Duodenal mucosa (tissue), 2 donors: ENCODE measurements at regions not wholly inside any gene's neighbourhood (a gene's known extent, or its start where the extent isn't known, plus 50 kb on each side); places are given as distances from the start of the nearest gene placed in this dataset.

ENCODE experiments used
- H3K27ac ChIP-seq: one replicate; pipeline ENCODE4 v1.7.0; 2013; ENCODE audit warnings: low read depth, low read length
- H3K27me3 ChIP-seq, 2 donors: one replicate each; pipeline ENCODE4 v1.7.0; 2013; ENCODE audit warnings: low read length in 2 of 2, control low read depth in 1 of 2; ENCODE audit not compliant: insufficient read depth in 2 of 2, control insufficient read depth in 1 of 2
- H3K36me3 ChIP-seq, 2 donors: one replicate each; pipeline ENCODE4 v1.7.0; 2013; ENCODE audit warnings: low read length in 2 of 2, control low read depth in 1 of 2; ENCODE audit not compliant: insufficient read depth in 2 of 2, control insufficient read depth in 1 of 2
- H3K4me1 ChIP-seq, 2 donors: one replicate each; pipeline ENCODE4 v1.7.0; 2013; ENCODE audit warnings: low read length in 2 of 2, control low read depth in 1 of 2; ENCODE audit not compliant: insufficient read depth in 2 of 2, control insufficient read depth in 1 of 2
- H3K4me3 ChIP-seq, 2 donors: one replicate each; pipeline ENCODE4 v1.7.0; 2013; ENCODE audit warnings: low read length in 2 of 2, low read depth in 1 of 2
- H3K9ac ChIP-seq, 2 donors: one replicate each; pipeline ENCODE4 v1.7.0; 2013; ENCODE audit warnings: low read length in 2 of 2, low read depth in 1 of 2
- H3K9me3 ChIP-seq, 2 donors: one replicate each; pipeline ENCODE4 v1.7.0; 2013; ENCODE audit warnings: low read length in 2 of 2, control low read depth in 1 of 2; ENCODE audit not compliant: control insufficient read depth in 1 of 2

GRCh38 chr6:6836609-6837406, 248.3 kb downstream of the LY86 start:
- H3K4me1 ChIP-seq: no peaks in the 10 kb centered on the region
- no peaks in the 10 kb centered on the region for H3K9me3 ChIP-seq
- H3K27me3 ChIP-seq: no peaks in the 10 kb centered on the region
- H3K36me3 ChIP-seq: no peaks in the 10 kb centered on the region
- H3K4me3 ChIP-seq: no peak overlapping the region
- H3K27ac ChIP-seq: no peak overlapping the region
- H3K9ac ChIP-seq: no peak overlapping the region

- H3K4me1 ChIP-seq: no peaks in the 10 kb centered on the region
- no peaks in the 10 kb centered on the region for H3K9me3 ChIP-seq
- no peak overlapping the region for H3K4me3 ChIP-seq
- no peak overlapping the region for H3K27ac ChIP-seq
- H3K36me3 ChIP-seq: no peaks in the 10 kb centered on the region
- H3K27me3 ChIP-seq: no peaks in the 10 kb centered on the region
- no peak overlapping the region for H3K9ac ChIP-seq
These were observed 249.1 kb downstream of the LY86 start for GRCh38 chr6:6837541-6838080.

GRCh38 chr6:6840831-6841291, 252.3 kb downstream of the LY86 start:
- Histone ChIP-seq H3K9ac (no peak overlapping the region), H3K4me3 (no peak overlapping the region), H3K36me3 (no peaks in the 10 kb centered on the region), H3K27ac (no peak overlapping the region), H3K4me1 (no peaks in the 10 kb centered on the region), H3K9me3 (peaks cover 0 to under 1% of the 10 kb centered on the region in 2 donors), H3K27me3 (no peaks in the 10 kb centered on the region)

- Histone ChIP-seq H3K36me3 (no peaks in the 10 kb centered on the region), H3K27ac (no peak overlapping the region), H3K27me3 (no peaks in the 10 kb centered on the region), H3K4me3 (no peak overlapping the region), H3K4me1 (no peaks in the 10 kb centered on the region), H3K9ac (no peak overlapping the region), H3K9me3 (peaks cover 0 to 2% of the 10 kb centered on the region in 2 donors)
These were observed 253.1 kb downstream of the LY86 start for GRCh38 chr6:6841571-6841970.

- Histone ChIP-seq H3K27ac (no peak overlapping the region), H3K27me3 (no peaks in the 10 kb centered on the region), H3K9me3 (peaks cover 0 to 2% of the 10 kb centered on the region in 2 donors), H3K9ac (no peak overlapping the region), H3K4me1 (no peaks in the 10 kb centered on the region), H3K36me3 (no peaks in the 10 kb centered on the region), H3K4me3 (no peak overlapping the region)
These were observed 253.8 kb downstream of the LY86 start for GRCh38 chr6:6842291-6842690.

- H3K4me3 ChIP-seq: no peak overlapping the region
These were observed 254.6 kb downstream of the LY86 start for GRCh38 chr6:6843057-6843627.

GRCh38 chr6:6843777-6844176, 255.3 kb downstream of the LY86 start:
- no peaks in the 10 kb centered on the region for H3K27me3 ChIP-seq
- no peaks in the 10 kb centered on the region for H3K4me1 ChIP-seq
- H3K9ac ChIP-seq: no peak overlapping the region
- peaks cover 0 to 2% of the 10 kb centered on the region in 2 donors for H3K9me3 ChIP-seq
- no peak overlapping the region for H3K4me3 ChIP-seq
- H3K27ac ChIP-seq: no peak overlapping the region
- H3K36me3 ChIP-seq: no peaks in the 10 kb centered on the region

More at GRCh38 chr6:6843057-6843627, 254.6 kb downstream of the LY86 start:
- H3K9me3 ChIP-seq: peaks cover 0 to 2% of the 10 kb centered on the region in 2 donors
- no peaks in the 10 kb centered on the region for H3K4me1 ChIP-seq
- no peak overlapping the region for H3K9ac ChIP-seq
- H3K27me3 ChIP-seq: no peaks in the 10 kb centered on the region
- no peak overlapping the region for H3K27ac ChIP-seq
- no peaks in the 10 kb centered on the region for H3K36me3 ChIP-seq

- H3K27ac ChIP-seq: no peak overlapping the region
These were observed 256.0 kb downstream of the LY86 start for GRCh38 chr6:6844530-6844929.

GRCh38 chr6:6845603-6846002, 257.1 kb downstream of the LY86 start:
- Histone ChIP-seq H3K9me3 (peaks cover 0 to 2% of the 10 kb centered on the region in 2 donors), H3K9ac (no peak overlapping the region), H3K36me3 (no peaks in the 10 kb centered on the region), H3K27ac (no peak overlapping the region), H3K4me1 (no peaks in the 10 kb centered on the region), H3K4me3 (no peak overlapping the region), H3K27me3 (no peaks in the 10 kb centered on the region)

More at GRCh38 chr6:6844530-6844929, 256.0 kb downstream of the LY86 start:
- Histone ChIP-seq H3K4me3 (no peak overlapping the region), H3K27me3 (no peaks in the 10 kb centered on the region), H3K9ac (no peak overlapping the region), H3K4me1 (no peaks in the 10 kb centered on the region), H3K36me3 (no peaks in the 10 kb centered on the region), H3K9me3 (peaks cover 0 to 2% of the 10 kb centered on the region in 2 donors)

- Histone ChIP-seq H3K9me3 (peaks cover 0 to 2% of the 10 kb centered on the region in 2 donors), H3K4me3 (no peak overlapping the region), H3K36me3 (no peaks in the 10 kb centered on the region), H3K4me1 (peaks cover 10 to 13% of the 10 kb centered on the region in 2 donors), H3K9ac (no peak overlapping the region), H3K27ac (no peak overlapping the region), H3K27me3 (no peaks in the 10 kb centered on the region)
These were observed 259.1 kb downstream of the LY86 start for GRCh38 chr6:6847591-6847990.
